Right atrium auricular region (tissue), 2 donors: ENCODE measurements at regions not wholly inside any gene's neighbourhood (a gene's known extent, or its start where the extent isn't known, plus 50 kb on each side); places are given as distances from the start of the nearest gene placed in this dataset.
A peak's percentile ranks its signal among the peaks of the same experiment; 100 is the strongest.

Experiments
- DNase-seq: peaks from one replicate; pipeline ENCODE4 v3.0.0-alpha.2; 2019; ENCODE audit warnings: low spot score
- H3K27ac ChIP-seq, 2 donors: fragments of 200-600 bp; sonication (generic); 1 replicate in 1 of 2; 2 replicates in 1 of 2; pipeline ENCODE4 v1.5.1; 2016 to 2019
- H3K27me3 ChIP-seq, 2 donors: fragments of 200-600 bp; sonication (generic); one replicate each; pipeline versions ENCODE4 v1.5.1 to v1.6.0; 2017 to 2019
- H3K36me3 ChIP-seq: fragments of 200-600 bp; sonication (generic); one replicate; pipeline ENCODE4 v1.5.1; 2016
- H3K4me1 ChIP-seq, 2 donors: fragments of 200-600 bp; sonication (generic); one replicate each; pipeline versions ENCODE4 v1.5.1 to v1.6.0; 2017 to 2019
- H3K4me3 ChIP-seq, 2 donors: fragments of 200-600 bp; sonication (generic); 1 replicate in 1 of 2; 2 replicates in 1 of 2; pipeline ENCODE4 v1.5.1; 2017 to 2019; ENCODE audit warnings: mild to moderate bottlenecking in 1 of 2, moderate library complexity in 1 of 2
- H3K9me3 ChIP-seq, 2 donors: fragments of 200-600 bp; sonication (generic); one replicate each; pipeline ENCODE4 v1.5.1; 2019
- CTCF ChIP-seq, 2 donors: fragments of 200-600 bp; sonication (generic); IDR thresholded peaks; one replicate each; pipeline ENCODE4 v1.5.1; 2019; ENCODE audit warnings: antibody characterized with exemption in 2 of 2

GRCh38 chr2:71990826-71991225 lies 156.8 kb downstream of the CYP26B1 start:
- no peak for TF ChIP-seq CTCF (IDR thresholded peaks at IDR 0.05)
- Histone ChIP-seq H3K27me3 (no peaks in the 10 kb centered on the region), H3K36me3 (no peaks in the 10 kb centered on the region), H3K27ac (no peak overlapping the region), H3K4me3 (no peak overlapping the region), H3K4me1 (no peaks in the 10 kb centered on the region), H3K9me3 (no peaks in the 10 kb centered on the region)
- no peak for DNase-seq

- no peak for TF ChIP-seq CTCF (IDR thresholded peaks at IDR 0.05)
- H3K27ac ChIP-seq: no peak overlapping the region
- H3K4me1 ChIP-seq: no peaks in the 10 kb centered on the region
- H3K36me3 ChIP-seq: no peaks in the 10 kb centered on the region
- H3K9me3 ChIP-seq: no peaks in the 10 kb centered on the region
- no peaks in the 10 kb centered on the region for H3K27me3 ChIP-seq
- peak; percentile 26 for DNase-seq
- H3K4me3 ChIP-seq: no peak overlapping the region
These were observed 157.5 kb downstream of the CYP26B1 start for GRCh38 chr2:71990122-71990521.

GRCh38 chr2:71989671-71990070 lies 158.0 kb downstream of the CYP26B1 start:
- Histone ChIP-seq H3K36me3 (no peaks in the 10 kb centered on the region), H3K9me3 (no peaks in the 10 kb centered on the region), H3K4me1 (no peaks in the 10 kb centered on the region), H3K27ac (no peak overlapping the region), H3K27me3 (no peaks in the 10 kb centered on the region), H3K4me3 (no peak overlapping the region)
- no peak for TF ChIP-seq CTCF (IDR thresholded peaks at IDR 0.05)
- DNase-seq: peak; percentile 38

- Histone ChIP-seq H3K27me3 (no peaks in the 10 kb centered on the region), H3K9me3 (no peaks in the 10 kb centered on the region), H3K4me1 (no peaks in the 10 kb centered on the region), H3K27ac (no peak overlapping the region), H3K36me3 (no peaks in the 10 kb centered on the region), H3K4me3 (no peak overlapping the region)
- TF ChIP-seq CTCF (IDR thresholded peaks at IDR 0.05): no peak
- no peak for DNase-seq
These were observed 159.5 kb downstream of the CYP26B1 start for GRCh38 chr2:71988170-71988569.

- H3K4me3 ChIP-seq: no peak overlapping the region
- no peak overlapping the region for H3K27ac ChIP-seq
- TF ChIP-seq CTCF (IDR thresholded peaks at IDR 0.05): no peak
- no peaks in the 10 kb centered on the region for H3K4me1 ChIP-seq
- H3K36me3 ChIP-seq: no peaks in the 10 kb centered on the region
- DNase-seq: no peak
- H3K9me3 ChIP-seq: peaks cover 0 to 17% of the 10 kb centered on the region in 2 donors
- no peaks in the 10 kb centered on the region for H3K27me3 ChIP-seq
These were observed 171.0 kb downstream of the CYP26B1 start for GRCh38 chr2:71976685-71977084.

- TF ChIP-seq CTCF (IDR thresholded peaks at IDR 0.05): no peak
- Histone ChIP-seq H3K27me3 (no peaks in the 10 kb centered on the region), H3K9me3 (peaks cover 0 to 17% of the 10 kb centered on the region in 2 donors), H3K36me3 (no peaks in the 10 kb centered on the region), H3K4me3 (no peak overlapping the region), H3K4me1 (no peaks in the 10 kb centered on the region), H3K27ac (no peak overlapping the region)
- DNase-seq: no peak
These were observed 172.8 kb downstream of the CYP26B1 start for GRCh38 chr2:71974846-71975245.
